Hepatocyte (in vitro differentiated cells): ENCODE measurements at regions not wholly inside any gene's neighbourhood (a gene's known extent, or its start where the extent isn't known, plus 50 kb on each side); places are given as distances from the start of the nearest gene placed in this dataset.

ENCODE experiments used
- DNase-seq: peaks from one replicate; pipeline ENCODE4 v3.0.0-alpha.2; 2016; ENCODE audit warnings: low spot score
- H2AFZ ChIP-seq: fragments of 200-600 bp; sonication (generic); 2 replicates; pipeline ENCODE4 v1.6.0; 2016; ENCODE audit warnings: antibody characterized with exemption, mild to moderate bottlenecking
- H3K27ac ChIP-seq: fragments of 200-600 bp; sonication (generic); 2 replicates; pipeline ENCODE4 v1.5.1; 2016; ENCODE audit warnings: mild to moderate bottlenecking
- H3K27me3 ChIP-seq: fragments of 200-600 bp; sonication (generic); 2 replicates; pipeline ENCODE4 v1.6.1; 2016
- H3K36me3 ChIP-seq: fragments of 200-600 bp; sonication (generic); replicated peaks from 2 replicates; pipeline ENCODE4 v1.5.1; 2016; ENCODE audit warnings: low read depth; ENCODE audit not compliant: insufficient read depth
- H3K4me1 ChIP-seq: fragments of 200-600 bp; sonication (generic); 2 replicates; pipeline ENCODE4 v1.5.1; 2016; ENCODE audit warnings: mild to moderate bottlenecking, moderate library complexity; ENCODE audit not compliant: insufficient read depth
- H3K4me2 ChIP-seq: fragments of 200-600 bp; sonication (generic); 2 replicates; pipeline ENCODE4 v1.6.0; 2016
- H3K4me3 ChIP-seq: fragments of 200-600 bp; sonication (generic); 2 replicates; pipeline ENCODE4 v1.5.1; 2016; ENCODE audit warnings: mild to moderate bottlenecking
- H3K79me2 ChIP-seq: fragments of 200-600 bp; sonication (generic); 2 replicates; pipeline ENCODE4 v1.6.0; 2017; ENCODE audit warnings: mild to moderate bottlenecking
- H3K9me2 ChIP-seq: fragments of 200-600 bp; sonication (generic); replicated peaks from 2 replicates; pipeline ENCODE4 v1.6.0; 2017; ENCODE audit warnings: mild to moderate bottlenecking; ENCODE audit not compliant: insufficient read depth
- H3K9me3 ChIP-seq: fragments of 200-600 bp; sonication (generic); 2 replicates; pipeline ENCODE4 v1.5.1; 2016; ENCODE audit warnings: low read depth, mild to moderate bottlenecking
- H4K20me1 ChIP-seq: fragments of 200-600 bp; sonication (generic); 2 replicates; pipeline ENCODE4 v1.6.0; 2016; ENCODE audit warnings: mild to moderate bottlenecking; ENCODE audit not compliant: insufficient read depth, poor library complexity, severe bottlenecking
- CTCF ChIP-seq: fragments of 200-600 bp; sonication (generic); IDR thresholded peaks from 2 replicates; pipeline ENCODE4 v1.5.1; 2016; ENCODE audit warnings: antibody characterized with exemption, mild to moderate bottlenecking; ENCODE audit not compliant: poor library complexity
- EZH2 ChIP-seq: fragments of 200-600 bp; sonication (generic); IDR thresholded peaks from 2 replicates; pipeline ENCODE4 v1.6.1; 2016; ENCODE audit warnings: antibody characterized with exemption, mild to moderate bottlenecking, borderline replicate concordance
- EZH2phosphoT487 ChIP-seq: fragments of 200-600 bp; sonication (generic); IDR thresholded peaks from one replicate; pipeline ENCODE4 v1.6.1; 2018; ENCODE audit warnings: antibody characterized with exemption, mild to moderate bottlenecking, low read depth, moderate library complexity; ENCODE audit not compliant: unreplicated experiment, severe bottlenecking
- WGBS: methylation state at CpG from one replicate; pipeline ENCODE4 v1.1.6; 2016; ENCODE audit warnings: low lambda C conversion rate; ENCODE audit errors: missing lambda C conversion rate; 5-methylcytosine and 5-hydroxymethylcytosine counted together

DNA sequence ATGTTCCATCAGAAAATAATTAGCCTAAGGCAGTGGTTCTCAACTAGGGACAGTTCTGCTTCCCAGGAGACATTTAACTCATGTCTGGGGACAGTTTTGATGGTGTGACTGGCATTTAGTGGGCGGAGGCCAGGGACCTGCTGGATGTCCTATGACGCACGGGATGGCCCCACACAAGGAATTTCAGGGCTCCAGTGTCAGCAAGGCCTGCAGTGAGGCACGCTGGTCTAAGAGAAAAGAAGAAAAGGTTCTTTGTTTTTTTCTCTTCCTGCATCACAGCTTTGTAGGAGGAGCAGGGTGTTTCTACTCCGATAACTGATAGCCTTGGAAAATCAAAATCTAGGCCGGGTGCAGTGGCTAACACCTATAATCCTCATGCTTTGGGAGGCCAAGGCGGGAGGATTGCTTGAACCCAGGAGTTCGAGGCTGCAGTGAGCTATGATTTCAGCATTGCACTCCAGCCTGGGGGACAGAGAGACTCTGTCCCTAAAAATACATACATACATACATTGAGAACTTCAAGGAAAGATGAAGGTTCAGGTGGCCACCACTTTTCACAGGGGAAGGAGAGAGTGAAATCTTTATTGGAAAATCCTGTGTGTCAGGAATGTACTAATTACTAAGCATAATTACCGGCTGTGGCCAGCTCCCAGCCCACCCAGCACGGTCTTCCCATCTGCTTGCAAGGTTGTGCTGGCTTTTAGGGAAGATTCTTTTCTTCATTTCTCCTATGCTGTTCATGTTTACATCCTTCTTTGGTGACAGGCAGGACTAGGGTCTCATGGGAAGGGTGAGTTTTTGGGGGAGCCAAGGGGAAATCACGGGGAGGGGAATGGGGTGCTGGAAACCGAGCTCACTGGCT lies 150.4 kb downstream of the ACTR3B start:
- no peaks in the 10 kb centered on the region for H3K9me3 ChIP-seq
- no peak for DNase-seq
- H4K20me1 ChIP-seq = no peaks in the 10 kb centered on the region
- no peaks in the 10 kb centered on the region for H3K4me1 ChIP-seq
- no peaks in the 10 kb centered on the region for H3K36me3 ChIP-seq
- H3K27me3 ChIP-seq = no peaks in the 10 kb centered on the region
- H2AFZ ChIP-seq = no peak overlapping the region
- no peak overlapping the region for H3K4me2 ChIP-seq
- H3K27ac ChIP-seq = no peak overlapping the region
- no peaks in the 10 kb centered on the region for H3K9me2 ChIP-seq
- TF ChIP-seq EZH2phosphoT487 (no peak), CTCF (no peak), EZH2 (no peak)
- WGBS = 68% methylated on average over 12 of the region's 12 CpGs
- no peak overlapping the region for H3K4me3 ChIP-seq
- no peaks in the 10 kb centered on the region for H3K79me2 ChIP-seq

GRCh38 chr7:152910545-152911225 lies 151.1 kb downstream of the ACTR3B start:
- H3K36me3 ChIP-seq = no peaks in the 10 kb centered on the region
- H3K4me2 ChIP-seq = no peak overlapping the region
- 63% methylated on average over 17 of the region's 17 CpGs for WGBS
- H3K4me1 ChIP-seq = no peaks in the 10 kb centered on the region
- no peaks in the 10 kb centered on the region for H4K20me1 ChIP-seq
- no peak overlapping the region for H2AFZ ChIP-seq
- no peak for DNase-seq
- H3K4me3 ChIP-seq = no peak overlapping the region
- H3K27me3 ChIP-seq = no peaks in the 10 kb centered on the region
- no peaks in the 10 kb centered on the region for H3K9me3 ChIP-seq
- TF ChIP-seq EZH2phosphoT487 = no peak
- no peaks in the 10 kb centered on the region for H3K9me2 ChIP-seq
- H3K79me2 ChIP-seq = no peaks in the 10 kb centered on the region
- H3K27ac ChIP-seq = no peak overlapping the region

- no peak overlapping the region for H3K4me2 ChIP-seq
- no peaks in the 10 kb centered on the region for H3K79me2 ChIP-seq
- no peaks in the 10 kb centered on the region for H3K9me2 ChIP-seq
- no peak overlapping the region for H3K4me3 ChIP-seq
- TF ChIP-seq EZH2 (no peak), CTCF (no peak), EZH2phosphoT487 (no peak)
- H3K27ac ChIP-seq = no peak overlapping the region
- H2AFZ ChIP-seq = no peak overlapping the region
- WGBS = 85% methylated on average over 4 of the region's 4 CpGs
- no peaks in the 10 kb centered on the region for H3K9me3 ChIP-seq
- H4K20me1 ChIP-seq = no peaks in the 10 kb centered on the region
- DNase-seq = no peak
- H3K27me3 ChIP-seq = no peaks in the 10 kb centered on the region
- no peaks in the 10 kb centered on the region for H3K36me3 ChIP-seq
- H3K4me1 ChIP-seq = no peaks in the 10 kb centered on the region
Observed at GRCh38 chr7:152911226-152911560, 151.6 kb downstream of the ACTR3B start.

GRCh38 chr7:152911922-152912321 lies 152.4 kb downstream of the ACTR3B start:
- WGBS = 83% methylated on average over 11 of the region's 11 CpGs

More at GRCh38 chr7:152911922-152912321, 152.4 kb downstream of the ACTR3B start:
- Histone ChIP-seq H3K4me3 (no peak overlapping the region), H3K9me3 (no peaks in the 10 kb centered on the region), H4K20me1 (no peaks in the 10 kb centered on the region), H3K79me2 (no peaks in the 10 kb centered on the region), H3K4me1 (no peaks in the 10 kb centered on the region), H3K4me2 (no peak overlapping the region), H3K27ac (no peak overlapping the region), H3K36me3 (no peaks in the 10 kb centered on the region), H2AFZ (no peak overlapping the region), H3K27me3 (no peaks in the 10 kb centered on the region), H3K9me2 (no peaks in the 10 kb centered on the region)
- TF ChIP-seq EZH2 (no peak), EZH2phosphoT487 (no peak), CTCF (no peak)
- no peak for DNase-seq
